ENCODE measurements at regions not wholly inside any gene's neighbourhood (a gene's known extent, or its start where the extent isn't known, plus 50 kb on each side); places are given as distances from the start of the nearest gene placed in this dataset.

- ATAC-seq (no peak), DNase-seq (no peak)
- H3K9me2 ChIP-seq (replicated peaks; ENCODE audit: low read length) = no peaks in the 10 kb centered on the region
- no peaks in the 10 kb centered on the region for H3F3A ChIP-seq (ENCODE audit: low read length, unreplicated experiment)
- no TSS peak for BruUV-seq (replicated peaks)
- no peak overlapping the region for H2AFZ ChIP-seq (ENCODE audit: low read length)
- no peaks in the 10 kb centered on the region for H3K79me2 ChIP-seq (ENCODE audit: low read length)
- no peak overlapping the region for H3K4me2 ChIP-seq (ENCODE audit: low read length)
- no peak overlapping the region for H3K27ac ChIP-seq (ENCODE audit: low read length)
- no peak for TF ChIP-seq EZH2phosphoT487 (IDR thresholded peaks at IDR 0.05; ENCODE audit: borderline replicate concordance, low read length)
- no peak for TF ChIP-seq EZH2 (IDR thresholded peaks at IDR 0.05; ENCODE audit: low read length, unreplicated experiment)
- no peak for TF ChIP-seq CTCF (conservative IDR thresholded peaks at IDR 0.05; ENCODE audit: low read depth, low read length)
- no peaks in the 10 kb centered on the region for H3K36me3 ChIP-seq (ENCODE audit: low read depth, low read length)
- H3K9me3 ChIP-seq (ENCODE audit: low read length) = no peaks in the 10 kb centered on the region
- no peaks in the 10 kb centered on the region for H4K20me1 ChIP-seq (ENCODE audit: low read length)
- no peak overlapping the region for H3K9ac ChIP-seq (ENCODE audit: low read length)
- H3K27me3 ChIP-seq (ENCODE audit: low read length) = no peaks in the 10 kb centered on the region
- no peak overlapping the region for H3K4me3 ChIP-seq (ENCODE audit: low read length)
- peaks cover 24% of the 10 kb centered on the region for H3K4me1 ChIP-seq (ENCODE audit: insufficient read depth, low read length)
- ChIA-PET POLR2A (ENCODE audit: unreplicated experiment) (no interaction called here), CTCF (no interaction called here)
- intact Hi-C loops (cut with micrococcal nuclease) = no loop called here
Measured at GRCh38 chr13:109332506-109333499, 453.6 kb downstream of the IRS2 start.

- no peak overlapping the region for H3K4me2 ChIP-seq (ENCODE audit: low read length)
- no peaks in the 10 kb centered on the region for H3K27me3 ChIP-seq (ENCODE audit: low read length)
- DNase-seq = peak; percentile 42
- no peak overlapping the region for H3K9ac ChIP-seq (ENCODE audit: low read length)
- no peak overlapping the region for H3K4me3 ChIP-seq (ENCODE audit: low read length)
- H3K4me1 ChIP-seq (ENCODE audit: insufficient read depth, low read length) = peaks cover 21% of the 10 kb centered on the region
- no peak overlapping the region for H2AFZ ChIP-seq (ENCODE audit: low read length)
- ATAC-seq = peak; percentile 42
- H3F3A ChIP-seq (ENCODE audit: low read length, unreplicated experiment) = no peaks in the 10 kb centered on the region
- ChIA-PET CTCF (no interaction called here), POLR2A (ENCODE audit: unreplicated experiment) (no interaction called here)
- intact Hi-C loops (cut with micrococcal nuclease) = no loop called here
- no peaks in the 10 kb centered on the region for H4K20me1 ChIP-seq (ENCODE audit: low read length)
- no peaks in the 10 kb centered on the region for H3K79me2 ChIP-seq (ENCODE audit: low read length)
- no peaks in the 10 kb centered on the region for H3K9me2 ChIP-seq (replicated peaks; ENCODE audit: low read length)
- TF ChIP-seq EZH2 (IDR thresholded peaks at IDR 0.05; ENCODE audit: low read length, unreplicated experiment) (no peak), EZH2phosphoT487 (IDR thresholded peaks at IDR 0.05; ENCODE audit: borderline replicate concordance, low read length) (no peak), CTCF (conservative IDR thresholded peaks at IDR 0.05; ENCODE audit: low read depth, low read length) (no peak)
- H3K36me3 ChIP-seq (ENCODE audit: low read depth, low read length) = no peaks in the 10 kb centered on the region
- H3K27ac ChIP-seq (ENCODE audit: low read length) = no peak overlapping the region
- no TSS peak for BruUV-seq (replicated peaks)
- H3K9me3 ChIP-seq (ENCODE audit: low read length) = no peaks in the 10 kb centered on the region
Measured at GRCh38 chr13:109331898-109332297, 454.5 kb downstream of the IRS2 start.

GRCh38 chr13:109331011-109331433 is 455.4 kb downstream of the IRS2 start:
- H3K4me3 ChIP-seq (ENCODE audit: low read length) = no peak overlapping the region
- intact Hi-C loops (cut with micrococcal nuclease) = no loop called here
- H3F3A ChIP-seq (ENCODE audit: low read length, unreplicated experiment) = no peaks in the 10 kb centered on the region
- BruUV-seq (replicated peaks) = no TSS peak
- DNase-seq (peak; percentile 7), ATAC-seq (no peak)
- H3K4me1 ChIP-seq (ENCODE audit: insufficient read depth, low read length) = peaks cover 12% of the 10 kb centered on the region
- H2AFZ ChIP-seq (ENCODE audit: low read length) = no peak overlapping the region
- no peak overlapping the region for H3K9ac ChIP-seq (ENCODE audit: low read length)
- H3K9me3 ChIP-seq (ENCODE audit: low read length) = no peaks in the 10 kb centered on the region
- no peak overlapping the region for H3K4me2 ChIP-seq (ENCODE audit: low read length)
- H3K36me3 ChIP-seq (ENCODE audit: low read depth, low read length) = no peaks in the 10 kb centered on the region
- POLR2A ChIA-PET (ENCODE audit: unreplicated experiment) = no interaction called here
- H3K79me2 ChIP-seq (ENCODE audit: low read length) = no peaks in the 10 kb centered on the region
- H3K9me2 ChIP-seq (replicated peaks; ENCODE audit: low read length) = no peaks in the 10 kb centered on the region
- TF ChIP-seq CTCF (conservative IDR thresholded peaks at IDR 0.05; ENCODE audit: low read depth, low read length) (no peak), EZH2phosphoT487 (IDR thresholded peaks at IDR 0.05; ENCODE audit: borderline replicate concordance, low read length) (no peak), EZH2 (IDR thresholded peaks at IDR 0.05; ENCODE audit: low read length, unreplicated experiment) (no peak)
- H3K27ac ChIP-seq (ENCODE audit: low read length) = no peak overlapping the region
- CTCF ChIA-PET = no interaction called here
- H4K20me1 ChIP-seq (ENCODE audit: low read length) = no peaks in the 10 kb centered on the region
- no peaks in the 10 kb centered on the region for H3K27me3 ChIP-seq (ENCODE audit: low read length)

Data from PC-3 (cell line).